NCI-H1048 (cell line): ENCODE measurements at regions not wholly inside any gene's neighbourhood (a gene's known extent, or its start where the extent isn't known, plus 50 kb on each side); places are given as distances from the start of the nearest gene placed in this dataset.

Source experiments
- DNase-seq: peaks from one replicate; lab custom pipeline; 2025; lab: John Stamatoyannopoulos, UW

DNA sequence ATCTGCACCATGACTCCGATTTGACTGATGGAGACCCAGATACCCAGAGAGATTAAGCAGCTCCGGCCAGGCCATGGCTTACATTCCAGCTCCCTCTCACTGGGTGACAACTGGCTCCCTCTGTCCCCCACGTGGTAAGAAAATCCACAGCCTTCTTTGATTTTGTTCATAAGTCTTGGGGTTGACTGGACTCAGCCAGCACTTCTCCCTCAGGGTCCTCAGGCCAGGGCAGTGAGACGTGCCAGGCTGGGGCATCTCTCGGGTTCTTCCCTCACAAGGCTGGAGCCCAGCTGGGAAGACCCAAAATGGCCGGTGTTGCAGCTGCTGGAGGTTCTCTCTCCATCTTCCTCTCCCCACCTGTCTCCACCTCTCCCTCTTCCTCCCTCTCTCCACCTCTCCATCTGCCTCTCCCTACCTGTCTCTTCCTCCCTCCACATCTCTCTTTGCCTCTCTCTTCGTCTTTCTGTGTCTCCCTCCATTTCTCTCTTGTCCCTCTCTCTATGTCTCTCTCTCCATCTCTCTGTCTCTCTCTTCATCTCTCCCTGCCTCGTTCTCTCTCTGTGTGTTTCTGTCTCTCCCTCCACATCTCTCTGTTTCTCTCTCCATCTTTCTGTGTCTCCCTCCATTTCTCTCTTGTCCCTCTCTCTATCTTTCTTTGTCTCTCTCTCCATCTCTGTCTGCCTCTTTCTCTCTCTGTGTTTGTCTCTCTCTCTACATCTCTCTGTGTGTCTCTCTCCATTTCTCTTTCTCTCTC, 105.3 kb downstream of the FOXL1 start:
- no peak for DNase-seq

DNA sequence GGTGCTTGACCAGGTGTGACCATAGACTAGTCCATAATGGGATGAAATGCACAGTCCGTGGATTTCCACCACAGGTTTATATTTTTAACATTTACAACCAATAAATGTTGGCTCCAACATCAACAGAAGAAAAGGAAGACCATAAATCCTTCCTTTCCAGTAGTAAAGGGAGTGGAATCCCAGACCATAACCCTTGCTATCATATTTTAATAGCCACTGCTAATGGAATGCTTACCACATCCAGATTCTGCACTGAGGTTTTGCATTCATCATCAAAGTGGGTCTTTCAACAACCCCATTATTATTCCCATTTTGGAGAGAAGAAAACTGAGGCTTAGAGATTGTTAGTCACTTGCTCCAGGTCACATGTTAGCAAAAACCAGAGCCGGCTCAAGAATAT, 106.7 kb downstream of the FOXL1 start:
- DNase-seq, result no peak

DNA sequence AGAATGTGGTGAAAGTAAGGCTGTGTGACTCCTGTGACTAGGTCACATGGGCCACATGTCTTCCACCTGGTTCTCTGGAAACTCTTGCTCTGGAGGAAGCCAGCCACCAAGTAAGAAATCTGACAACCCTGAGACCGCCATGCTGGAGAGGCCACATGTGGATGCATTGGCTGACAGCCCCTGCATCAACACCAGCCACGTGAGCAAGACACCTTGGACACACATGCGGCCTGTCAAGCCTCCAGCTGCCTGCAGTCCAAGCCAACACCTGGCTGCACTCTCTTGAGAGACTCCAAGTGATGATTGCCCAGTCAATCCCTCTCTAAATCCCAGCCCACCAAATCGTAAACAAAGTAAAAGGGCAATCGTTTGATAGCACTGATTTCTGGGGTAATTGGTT, 112.6 kb downstream of the FOXL1 start:
- DNase-seq, result no peak

DNA sequence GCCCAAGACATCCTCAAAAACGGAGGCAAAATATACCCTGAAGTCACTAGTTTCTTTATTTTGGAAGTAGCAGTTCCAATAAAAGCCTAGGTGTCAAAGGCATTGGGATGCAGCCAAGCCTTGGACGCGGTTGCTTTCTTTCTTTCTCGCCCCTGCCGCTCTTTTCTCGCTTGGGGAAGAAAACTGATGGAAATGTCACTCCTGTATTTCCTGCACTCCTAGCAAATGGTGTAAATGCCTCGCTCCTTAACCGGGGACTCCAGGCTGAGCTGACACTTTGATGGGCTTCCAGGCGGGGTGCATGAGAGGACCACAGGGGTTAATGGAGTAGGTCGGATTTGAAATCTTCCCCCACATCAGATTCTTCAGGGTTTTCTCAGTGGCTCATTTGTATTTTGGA, 114.1 kb downstream of the FOXL1 start:
- DNase-seq, result no peak

DNA sequence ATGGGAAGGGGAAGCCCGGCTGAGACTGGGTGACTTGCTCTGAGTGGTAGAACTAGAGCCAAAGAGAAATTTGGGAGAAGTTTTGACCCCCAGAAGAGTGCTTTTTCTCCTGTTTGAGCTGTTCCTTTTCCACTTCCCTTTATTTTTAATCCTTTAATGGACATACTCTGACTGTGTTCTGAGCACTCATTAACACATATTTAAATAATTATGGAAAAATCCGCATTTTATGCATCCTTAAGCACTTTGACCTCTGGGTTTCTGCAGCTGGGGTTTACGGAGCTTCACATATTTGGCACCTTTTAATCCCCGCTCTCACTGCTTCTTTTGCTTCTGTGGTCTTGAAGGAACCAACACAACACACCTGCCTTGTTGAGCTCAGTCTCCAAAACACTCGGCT, 114.7 kb downstream of the FOXL1 start:
- no peak for DNase-seq

DNA sequence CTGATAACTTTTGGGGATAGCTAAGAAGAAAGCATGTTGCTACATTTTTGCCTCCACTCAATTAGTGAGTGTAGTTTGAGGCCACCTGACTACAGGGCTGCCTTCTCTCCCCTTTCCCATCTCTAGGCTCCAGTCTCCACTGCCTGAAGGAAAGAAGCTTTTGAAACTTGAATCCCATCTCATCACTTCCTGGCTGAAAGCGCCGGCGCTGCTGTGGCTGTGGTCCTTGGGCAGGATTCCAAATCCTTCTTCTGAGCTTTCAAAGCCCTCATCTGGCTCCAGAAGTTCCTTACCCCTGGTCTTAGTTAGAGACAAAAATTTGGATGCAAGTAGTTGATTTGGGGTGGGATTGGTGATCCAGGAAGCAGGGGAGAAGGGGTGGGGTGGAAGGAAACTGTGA, 119.4 kb downstream of the FOXL1 start:
- no peak for DNase-seq

DNA sequence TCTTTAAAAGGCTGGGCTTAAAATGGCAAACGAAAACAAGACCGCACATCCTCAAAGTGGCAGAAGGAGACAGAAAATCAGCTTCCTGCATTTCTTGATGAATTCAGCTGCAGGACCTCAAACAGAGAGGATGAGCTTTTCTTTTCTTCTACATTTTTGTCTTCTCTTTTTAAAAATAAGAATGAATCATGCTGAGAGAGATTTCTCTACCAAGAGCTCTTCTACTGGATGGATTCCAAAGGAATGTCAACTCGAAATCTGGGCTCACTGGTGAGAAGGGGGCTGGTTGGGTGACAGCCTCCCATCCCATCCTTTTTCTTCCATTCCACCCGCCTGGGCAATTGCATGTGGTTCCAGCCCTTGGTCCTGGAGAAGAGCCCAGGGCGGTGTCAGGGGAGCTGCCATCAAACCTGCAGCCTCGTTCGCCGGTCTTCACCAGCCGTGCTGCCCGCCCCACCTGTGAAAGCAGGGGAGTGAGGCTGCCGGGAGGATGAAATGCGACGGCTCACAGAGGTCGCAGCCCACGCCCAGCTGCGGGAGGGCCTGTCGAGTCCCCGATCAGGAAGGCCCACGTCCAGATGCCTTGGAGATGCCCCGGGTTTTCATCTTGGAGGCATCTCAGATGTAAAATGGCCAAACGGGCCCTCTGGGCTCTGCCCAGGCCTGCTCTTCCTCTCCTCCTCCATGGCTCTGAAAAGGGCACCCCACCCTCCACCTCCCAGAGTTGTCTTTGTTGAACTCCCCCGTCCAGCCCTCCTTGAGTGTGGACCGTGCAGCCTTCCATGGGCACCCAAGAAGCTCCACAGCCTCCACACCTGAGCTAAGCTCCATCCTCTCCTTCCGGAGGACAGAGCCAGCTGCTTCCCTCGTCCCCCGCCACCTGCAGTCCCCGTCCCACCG, 121.9 kb downstream of the FOXL1 start:
- no peak for DNase-seq

- DNase-seq, result no peak
Measured at GRCh38 chr16:86701286-86701975, 123.1 kb downstream of the FOXL1 start.

GRCh38 chr16:86702824-86703588, 124.7 kb downstream of the FOXL1 start:
- DNase-seq, result no peak

GRCh38 chr16:86704516-86704915, 126.2 kb downstream of the FOXL1 start:
- DNase-seq, result no peak

- no peak for DNase-seq
Measured at GRCh38 chr16:86706726-86707125, 128.4 kb downstream of the FOXL1 start.

DNA sequence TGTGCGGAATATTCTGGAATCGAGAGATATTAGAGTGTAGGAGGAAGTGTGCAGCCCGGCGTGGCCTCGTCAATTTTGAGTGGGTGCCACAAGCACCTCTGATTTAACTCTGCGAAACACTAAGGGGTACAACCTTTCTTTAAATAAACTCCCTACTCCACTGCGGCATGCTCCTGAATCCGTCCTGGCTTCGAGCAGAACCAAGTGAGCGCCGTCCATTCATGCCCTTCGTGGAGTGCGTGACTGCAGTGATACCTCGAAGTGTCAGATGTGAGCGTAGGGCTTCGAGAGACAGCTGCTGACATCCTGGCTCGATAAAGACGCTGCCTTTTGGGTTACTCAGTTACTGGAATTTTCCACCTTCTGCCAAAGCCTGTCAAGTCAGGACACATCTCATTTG, 128.8 kb downstream of the FOXL1 start:
- DNase-seq, result no peak

DNA sequence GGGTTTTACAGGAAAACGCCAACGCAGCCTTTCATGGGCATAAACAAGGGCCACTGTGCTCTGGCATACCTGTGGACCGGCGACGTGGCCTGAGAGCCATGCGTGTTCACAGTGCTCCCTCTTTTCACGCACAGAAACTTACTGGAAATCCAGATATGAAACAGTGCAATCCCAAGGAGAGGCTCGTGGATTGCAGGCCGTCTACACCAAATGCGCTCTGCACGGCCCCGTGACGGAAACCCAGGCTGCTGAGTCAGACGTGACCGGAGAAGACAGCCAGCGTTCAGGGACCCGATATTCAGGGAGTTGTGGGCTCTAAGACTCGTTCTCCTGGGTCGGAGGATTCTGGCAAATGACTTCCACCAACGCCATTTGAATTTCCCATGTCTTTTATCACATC, 129.2 kb downstream of the FOXL1 start:
- DNase-seq, result no peak

DNA sequence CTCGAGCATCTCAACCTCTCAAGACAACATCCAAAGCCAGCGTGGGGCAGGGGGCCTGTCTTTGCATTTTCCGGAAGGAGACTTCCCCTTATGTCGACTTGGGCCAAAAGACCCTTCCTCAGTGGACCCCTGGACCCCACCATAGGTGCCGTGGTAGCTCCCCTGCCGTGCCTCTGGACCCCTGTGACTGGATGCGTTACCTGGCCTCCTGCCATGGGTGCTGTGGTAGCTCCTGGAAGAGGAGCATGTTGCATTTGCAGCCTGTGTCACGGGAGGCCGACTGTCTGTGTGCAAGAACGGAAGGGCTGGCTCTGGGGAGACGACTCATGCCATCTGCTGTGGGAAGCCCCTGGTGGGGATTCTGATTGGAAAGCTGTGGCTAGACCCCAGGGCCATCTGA, 130.1 kb downstream of the FOXL1 start:
- DNase-seq, result no peak

DNA sequence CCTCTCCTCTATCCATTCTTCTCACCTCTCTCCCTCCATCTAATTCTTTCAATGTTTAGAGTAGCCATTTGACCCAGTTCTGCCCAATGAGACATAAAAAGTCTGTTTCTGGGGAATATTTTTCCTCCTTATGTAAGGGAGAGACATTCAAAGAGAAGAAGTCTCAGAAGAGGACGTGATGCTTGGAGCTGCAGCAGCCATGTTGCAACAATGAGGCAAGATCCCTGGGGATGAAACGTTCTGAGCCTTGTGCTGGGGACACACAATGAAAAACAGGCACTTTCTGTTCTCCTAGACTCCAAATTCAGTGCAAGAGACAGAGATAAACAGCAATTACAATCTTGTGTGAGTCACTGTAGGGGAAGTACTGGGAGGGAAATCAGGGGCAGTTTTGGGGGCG, 130.8 kb downstream of the FOXL1 start:
- DNase-seq, result no peak

DNA sequence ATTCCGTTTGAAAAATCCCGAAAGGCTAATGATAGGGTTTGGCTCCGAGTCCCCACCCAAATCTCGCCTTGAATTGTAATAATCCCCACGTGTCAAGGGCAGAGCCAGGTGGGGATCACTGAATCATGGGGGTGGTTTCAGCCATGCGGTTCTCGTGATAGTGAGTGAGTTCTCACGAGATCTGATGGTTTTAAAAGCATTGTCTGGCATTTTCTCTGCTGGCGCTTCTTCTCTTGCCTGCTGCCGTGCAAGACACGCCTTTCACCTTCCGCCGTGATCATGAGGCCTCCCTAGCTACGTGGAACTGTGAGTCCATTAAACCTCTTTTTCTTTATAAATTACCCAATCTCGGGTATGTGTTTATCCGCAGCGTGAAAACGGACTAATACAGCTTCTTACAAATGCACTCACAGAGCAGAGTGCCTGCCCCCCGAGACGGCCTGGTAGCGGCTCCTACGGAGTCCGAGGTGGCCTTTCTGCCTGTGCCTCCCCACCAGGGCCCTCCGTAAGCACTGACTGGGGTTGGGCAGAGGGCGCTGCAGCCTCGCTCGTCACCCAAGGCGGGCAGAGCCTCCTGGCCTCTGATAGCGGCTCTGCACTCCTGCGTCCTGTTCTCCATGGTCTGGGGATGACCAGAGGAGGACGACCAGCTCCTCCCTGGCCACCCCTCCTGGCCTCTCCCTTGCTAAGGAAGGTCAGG, 131.7 kb downstream of the FOXL1 start:
- DNase-seq, result no peak

DNA sequence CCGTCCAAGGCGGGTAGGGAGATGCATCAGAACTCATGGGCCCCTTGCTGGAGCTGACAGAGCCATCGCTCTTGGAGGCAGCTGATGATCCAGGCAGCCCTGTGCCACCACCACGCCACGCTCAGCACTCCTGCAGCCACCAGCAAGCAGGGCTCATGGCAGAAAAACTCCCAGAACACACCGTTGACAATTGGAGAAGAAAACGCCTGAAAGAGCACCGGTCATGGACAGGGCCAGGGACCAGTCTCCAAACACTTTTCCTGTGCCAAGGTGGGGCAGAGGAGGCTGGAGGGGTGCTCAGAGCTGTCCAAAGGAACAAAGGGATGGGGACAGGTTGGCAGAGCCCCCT, 132.2 kb downstream of the FOXL1 start:
- DNase-seq, result no peak

DNA sequence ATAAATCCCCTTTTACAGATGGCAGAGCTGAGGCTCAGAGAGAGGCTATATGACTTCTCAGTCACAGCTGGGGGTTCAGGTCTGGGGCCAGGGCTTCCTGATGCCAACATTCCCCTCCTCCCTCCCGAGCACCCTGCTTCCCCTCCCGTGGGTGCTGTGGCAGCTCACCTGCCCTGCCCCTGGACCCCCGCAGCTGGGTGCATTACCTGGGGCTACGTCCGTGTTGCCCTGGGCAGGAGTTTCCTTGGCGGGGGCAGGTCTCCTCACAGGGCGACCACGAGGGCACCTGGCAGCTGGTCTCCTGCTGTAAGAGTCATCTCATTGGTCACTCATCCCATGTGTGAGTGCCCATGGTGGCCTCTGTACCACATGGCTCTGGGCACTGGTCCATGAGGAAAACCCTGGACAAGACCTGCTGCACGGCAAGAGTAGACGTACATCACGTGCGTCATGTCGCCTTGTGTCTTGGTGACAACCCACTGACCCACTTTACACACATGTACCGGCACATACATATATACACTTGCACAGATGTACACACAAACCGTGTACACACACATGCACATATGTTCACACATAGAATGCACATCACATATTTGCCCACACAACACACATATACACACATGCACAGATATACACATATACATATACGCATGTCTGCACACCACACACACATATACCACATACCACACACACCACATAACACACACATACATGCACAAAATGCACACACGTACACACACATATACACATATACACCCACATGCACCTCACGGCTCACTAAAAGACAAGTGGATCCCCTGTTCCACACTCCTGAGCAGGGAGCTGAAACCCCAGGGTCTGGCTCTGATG, 134.0 kb downstream of the FOXL1 start:
- no peak for DNase-seq

DNA sequence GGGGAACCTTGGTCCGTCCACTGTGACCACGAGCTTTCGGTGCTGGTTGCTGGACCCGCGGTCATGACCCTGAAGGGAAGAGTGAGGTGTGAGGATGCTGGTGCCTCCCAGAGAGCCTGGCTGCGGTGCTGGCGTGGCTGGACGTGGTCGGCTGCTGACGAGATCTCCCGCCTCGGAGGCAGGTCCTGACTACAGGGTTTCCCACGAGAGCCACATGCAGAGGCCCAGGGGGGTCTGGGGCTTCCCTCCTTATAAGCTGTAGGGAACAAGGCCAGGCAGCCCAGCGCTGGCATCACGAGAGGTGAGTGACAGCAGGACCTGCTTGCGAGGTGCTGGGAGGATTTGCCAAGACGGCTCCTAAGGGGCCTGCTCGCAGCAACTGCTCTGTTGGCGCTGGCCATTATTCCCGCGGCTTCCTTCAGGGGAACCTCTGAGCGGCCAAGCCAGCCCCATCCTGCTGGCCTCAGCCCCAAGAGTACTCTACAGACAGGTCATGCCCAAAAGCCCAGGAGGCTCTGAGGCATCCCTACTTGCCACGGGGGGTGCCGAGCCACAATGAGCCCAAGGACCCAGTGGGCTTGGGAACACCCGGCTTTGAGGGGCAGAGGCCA, 134.8 kb downstream of the FOXL1 start:
- DNase-seq, result no peak

GRCh38 chr16:86714166-86714565, 135.8 kb downstream of the FOXL1 start:
- no peak for DNase-seq
